ENCODE measurements at regions not wholly inside any gene's neighbourhood (a gene's known extent, or its start where the extent isn't known, plus 50 kb on each side); places are given as distances from the start of the nearest gene placed in this dataset.

- H3K27ac ChIP-seq: no peak overlapping the region
- no peak for TF ChIP-seq ZFX (IDR thresholded peaks at IDR 0.05)
- no peak for TF ChIP-seq CTCF (conservative IDR thresholded peaks at IDR 0.05)
Observed at GRCh38 chr5:162323466-162323865, 255.9 kb downstream of the GABRG2 start.

- no peak for TF ChIP-seq CTCF (conservative IDR thresholded peaks at IDR 0.05)
- TF ChIP-seq ZFX (IDR thresholded peaks at IDR 0.05): no peak
- H3K27ac ChIP-seq: no peak overlapping the region
Observed at GRCh38 chr5:162324328-162324727, 256.8 kb downstream of the GABRG2 start.

GRCh38 chr5:162325143-162325727 is 257.7 kb downstream of the GABRG2 start:
- TF ChIP-seq ZFX (IDR thresholded peaks at IDR 0.05) (no peak), CTCF (conservative IDR thresholded peaks at IDR 0.05) (no peak)
- H3K27ac ChIP-seq: no peak overlapping the region

GRCh38 chr5:162334944-162335343 is 267.4 kb downstream of the GABRG2 start:
- no peak overlapping the region for H3K27ac ChIP-seq
- TF ChIP-seq ZFX (IDR thresholded peaks at IDR 0.05): no peak
- no peak for TF ChIP-seq CTCF (conservative IDR thresholded peaks at IDR 0.05)

- H3K27ac ChIP-seq: no peak overlapping the region
- no peak for TF ChIP-seq ZFX (IDR thresholded peaks at IDR 0.05)
- no peak for TF ChIP-seq CTCF (conservative IDR thresholded peaks at IDR 0.05)
Observed at GRCh38 chr5:162360373-162360931, 292.9 kb downstream of the GABRG2 start.

- H3K27ac ChIP-seq: no peak overlapping the region
- TF ChIP-seq ZFX (IDR thresholded peaks at IDR 0.05) (no peak), CTCF (conservative IDR thresholded peaks at IDR 0.05) (no peak)
Observed at GRCh38 chr5:162372256-162372655, 304.7 kb downstream of the GABRG2 start.

- no peak overlapping the region for H3K27ac ChIP-seq
- no peak for TF ChIP-seq ZFX (IDR thresholded peaks at IDR 0.05)
- TF ChIP-seq CTCF (conservative IDR thresholded peaks at IDR 0.05): no peak
Observed at GRCh38 chr5:162377895-162378294, 310.3 kb downstream of the GABRG2 start.

Data from C4-2B (cell line).